ENCODE measurements at regions not wholly inside any gene's neighbourhood (a gene's known extent, or its start where the extent isn't known, plus 50 kb on each side); places are given as distances from the start of the nearest gene placed in this dataset.

- no peak for TF ChIP-seq CTCF (IDR thresholded peaks at IDR 0.05)
- no peak for TF ChIP-seq MAX (CRISPR knock-in tag; IDR thresholded peaks at IDR 0.05)
- no peak for TF ChIP-seq JUN (CRISPR knock-in tag; IDR thresholded peaks at IDR 0.05)
- no peak for TF ChIP-seq TCF7 (CRISPR knock-in tag; IDR thresholded peaks at IDR 0.05; ENCODE audit: low read depth)
- no peak for TF ChIP-seq FOXJ3 (CRISPR knock-in tag; IDR thresholded peaks at IDR 0.05; ENCODE audit: borderline replicate concordance)
- no peak for TF ChIP-seq NFYB (CRISPR knock-in tag; conservative IDR thresholded peaks at IDR 0.05; ENCODE audit: low read depth)
- TF ChIP-seq, protein P1, sequence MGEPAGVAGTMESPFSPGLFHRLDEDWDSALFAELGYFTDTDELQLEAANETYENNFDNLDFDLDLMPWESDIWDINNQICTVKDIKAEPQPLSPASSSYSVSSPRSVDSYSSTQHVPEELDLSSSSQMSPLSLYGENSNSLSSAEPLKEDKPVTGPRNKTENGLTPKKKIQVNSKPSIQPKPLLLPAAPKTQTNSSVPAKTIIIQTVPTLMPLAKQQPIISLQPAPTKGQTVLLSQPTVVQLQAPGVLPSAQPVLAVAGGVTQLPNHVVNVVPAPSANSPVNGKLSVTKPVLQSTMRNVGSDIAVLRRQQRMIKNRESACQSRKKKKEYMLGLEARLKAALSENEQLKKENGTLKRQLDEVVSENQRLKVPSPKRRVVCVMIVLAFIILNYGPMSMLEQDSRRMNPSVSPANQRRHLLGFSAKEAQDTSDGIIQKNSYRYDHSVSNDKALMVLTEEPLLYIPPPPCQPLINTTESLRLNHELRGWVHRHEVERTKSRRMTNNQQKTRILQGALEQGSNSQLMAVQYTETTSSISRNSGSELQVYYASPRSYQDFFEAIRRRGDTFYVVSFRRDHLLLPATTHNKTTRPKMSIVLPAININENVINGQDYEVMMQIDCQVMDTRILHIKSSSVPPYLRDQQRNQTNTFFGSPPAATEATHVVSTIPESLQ (CRISPR knock-in tag; IDR thresholded peaks at IDR 0.05): no peak
- no peak for TF ChIP-seq SP1 (CRISPR knock-in tag; conservative IDR thresholded peaks at IDR 0.05)
- TF ChIP-seq, protein P2, sequence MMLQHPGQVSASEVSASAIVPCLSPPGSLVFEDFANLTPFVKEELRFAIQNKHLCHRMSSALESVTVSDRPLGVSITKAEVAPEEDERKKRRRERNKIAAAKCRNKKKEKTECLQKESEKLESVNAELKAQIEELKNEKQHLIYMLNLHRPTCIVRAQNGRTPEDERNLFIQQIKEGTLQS (CRISPR knock-in tag; conservative IDR thresholded peaks at IDR 0.05): no peak
- TF ChIP-seq, protein P3, sequence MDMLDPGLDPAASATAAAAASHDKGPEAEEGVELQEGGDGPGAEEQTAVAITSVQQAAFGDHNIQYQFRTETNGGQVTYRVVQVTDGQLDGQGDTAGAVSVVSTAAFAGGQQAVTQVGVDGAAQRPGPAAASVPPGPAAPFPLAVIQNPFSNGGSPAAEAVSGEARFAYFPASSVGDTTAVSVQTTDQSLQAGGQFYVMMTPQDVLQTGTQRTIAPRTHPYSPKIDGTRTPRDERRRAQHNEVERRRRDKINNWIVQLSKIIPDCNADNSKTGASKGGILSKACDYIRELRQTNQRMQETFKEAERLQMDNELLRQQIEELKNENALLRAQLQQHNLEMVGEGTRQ (CRISPR knock-in tag; IDR thresholded peaks at IDR 0.05): no peak
Observed at GRCh38 chr1:67560580-67561255, 124.3 kb upstream of the GADD45A start.
